ENCODE measurements at regions not wholly inside any gene's neighbourhood (a gene's known extent, or its start where the extent isn't known, plus 50 kb on each side); places are given as distances from the start of the nearest gene placed in this dataset.

GRCh38 chr2:19630921-19631320 is 270.9 kb downstream of the TTC32 start:
- Histone ChIP-seq H3K79me1 (ENCODE audit: insufficient read depth, low read depth, low read length, poor library complexity, severe bottlenecking) (no peaks in the 10 kb centered on the region), H4K8ac (replicated peaks; ENCODE audit: insufficient read length, low read depth, low read length) (no peak overlapping the region), H3K79me2 (ENCODE audit: insufficient read depth, low read length) (no peaks in the 10 kb centered on the region), H3K4me2 (ENCODE audit: insufficient read depth, insufficient read length, low read length) (no peak overlapping the region), H2BK12ac (ENCODE audit: insufficient read length, low read depth, low read length) (no peak overlapping the region), H2AFZ (ENCODE audit: low read length) (no peak overlapping the region), H4K20me1 (ENCODE audit: control insufficient read depth, insufficient read depth, insufficient read length) (no peaks in the 10 kb centered on the region), H3K9ac (ENCODE audit: extremely low read depth, insufficient read length, low read length) (no peak overlapping the region), H4K91ac (ENCODE audit: insufficient read length, low read depth, low read length) (no peak overlapping the region), H3K9me3 (ENCODE audit: control insufficient read depth, low read depth, low read length) (no peaks in the 10 kb centered on the region), H3K14ac (ENCODE audit: insufficient read depth, low read length) (no peak overlapping the region), H3K18ac (ENCODE audit: insufficient read length, low read depth, low read length) (no peak overlapping the region), H3T11ph (ENCODE audit: low read length) (no peak overlapping the region), H3K27me3 (ENCODE audit: insufficient read depth, low read length) (no peaks in the 10 kb centered on the region), H2BK20ac (ENCODE audit: low read depth, low read length, poor library complexity, severe bottlenecking) (no peak overlapping the region), H4K5ac (ENCODE audit: insufficient read length, low read depth, low read length) (no peak overlapping the region), H2AK5ac (ENCODE audit: insufficient read length, low read length) (no peak overlapping the region), H2BK120ac (ENCODE audit: low read depth, low read length, poor library complexity, severe bottlenecking) (no peak overlapping the region), H3K23me2 (ENCODE audit: insufficient read length, low read depth, low read length, poor library complexity, severe bottlenecking) (no peaks in the 10 kb centered on the region), H3K27ac (ENCODE audit: insufficient read length, low read depth, low read length) (no peak overlapping the region), H3K4ac (ENCODE audit: low read depth, low read length) (no peak overlapping the region), H3K4me1 (ENCODE audit: insufficient read depth, low read length) (no peaks in the 10 kb centered on the region), H3K23ac (ENCODE audit: insufficient read length, low read depth, low read length) (no peak overlapping the region), H2BK15ac (ENCODE audit: low read depth, low read length) (no peak overlapping the region), H2BK5ac (ENCODE audit: insufficient read length, low read length) (no peak overlapping the region), H3K56ac (ENCODE audit: insufficient read length, low read depth, low read length) (no peak overlapping the region)
- WGBS (ENCODE audit: extremely low coverage, insufficient read length, low lambda C conversion rate) = no CpG with 5 or more reads among the region's 2 CpGs
- no peak for TF ChIP-seq CTCF (conservative IDR thresholded peaks at IDR 0.05)
- H3K4me1 Mint-ChIP-seq = no peaks in the 10 kb centered on the region
- DNase-seq = no peak
- no peak overlapping the region for H3K4me3 Mint-ChIP-seq
- H3K27ac Mint-ChIP-seq = no peak overlapping the region
- peaks cover 2% of the 10 kb centered on the region for H3K27me3 Mint-ChIP-seq (ENCODE audit: low read depth)
- H3K9me3 Mint-ChIP-seq = no peaks in the 10 kb centered on the region; a peak in 1 of 5 replicates
- no peaks in the 10 kb centered on the region for H3K36me3 Mint-ChIP-seq (ENCODE audit: insufficient read depth in 1 of 3, low read depth in 3 of 3)

Data from H9 (cell line).